Right renal cortex interstitium (tissue), 3 donors: ENCODE measurements at regions not wholly inside any gene's neighbourhood (a gene's known extent, or its start where the extent isn't known, plus 50 kb on each side); places are given as distances from the start of the nearest gene placed in this dataset.
"Not testable (repeated sequence)": the region's sequence is repeated elsewhere in the genome, so short reads cannot be mapped to it uniquely, and the experiment has no call there.

ENCODE experiments used
- DNase-seq, 3 donors: peaks; one replicate each; pipeline ENCODE4 v3.0.0-alpha.2; 2013; ENCODE audit warnings: low read depth in 3 of 3, low spot score in 2 of 3

GRCh38 chr10:44564361-44564760 is 179.5 kb upstream of the CXCL12 start:
- DNase-seq = no peak

- DNase-seq = no peak
These were observed 179.9 kb upstream of the CXCL12 start for GRCh38 chr10:44564790-44565189.

GRCh38 chr10:44566786-44567185 is 181.9 kb upstream of the CXCL12 start:
- no peak for DNase-seq

- no peak for DNase-seq
These were observed 182.6 kb upstream of the CXCL12 start for GRCh38 chr10:44567471-44567870.

- DNase-seq = no peak
These were observed 184.5 kb upstream of the CXCL12 start for GRCh38 chr10:44569193-44570091.

GRCh38 chr10:44571701-44572100 is 186.8 kb upstream of the CXCL12 start:
- no peak for DNase-seq

- DNase-seq = no peak
These were observed 187.2 kb upstream of the CXCL12 start for GRCh38 chr10:44572146-44572545.

- DNase-seq = no peak
These were observed 188.9 kb upstream of the CXCL12 start for GRCh38 chr10:44573821-44574220.

GRCh38 chr10:44574596-44575480 is 189.9 kb upstream of the CXCL12 start:
- DNase-seq = no peak

- no peak for DNase-seq
These were observed 190.9 kb upstream of the CXCL12 start for GRCh38 chr10:44575601-44576380.

GRCh38 chr10:44576702-44577191 is 191.8 kb upstream of the CXCL12 start:
- no peak for DNase-seq

- DNase-seq = no peak
These were observed 192.6 kb upstream of the CXCL12 start for GRCh38 chr10:44577533-44577932.

- DNase-seq = no peak
These were observed 193.4 kb upstream of the CXCL12 start for GRCh38 chr10:44578271-44578670.

- DNase-seq = not testable (repeated sequence)
These were observed 194.1 kb upstream of the CXCL12 start for GRCh38 chr10:44578963-44579362.

GRCh38 chr10:44581996-44582395 is 197.1 kb upstream of the CXCL12 start:
- DNase-seq = no peak

- DNase-seq = no peak
These were observed 202.8 kb upstream of the CXCL12 start for GRCh38 chr10:44587488-44588318.

GRCh38 chr10:44589181-44589943 is 204.5 kb upstream of the CXCL12 start:
- DNase-seq = peak in 2 of 3 donors; percentile 12 to 18

- DNase-seq = peak in 1 of 3 donors; percentile 10
These were observed 205.1 kb upstream of the CXCL12 start for GRCh38 chr10:44589944-44590449.

GRCh38 chr10:44591911-44592310 is 207.0 kb upstream of the CXCL12 start:
- DNase-seq = no peak
